Heart left ventricle (tissue), 16 donors: ENCODE measurements at regions not wholly inside any gene's neighbourhood (a gene's known extent, or its start where the extent isn't known, plus 50 kb on each side); places are given as distances from the start of the nearest gene placed in this dataset.

ENCODE experiments used
- ATAC-seq, 4 donors: fragments of 200-7000 bp; cut with Tn5 transposase; one replicate each; pipeline ENCODE4 v1.9.1; 2020 to 2022; ENCODE audit warnings: moderate library complexity in 4 of 4, mild to moderate bottlenecking in 3 of 4, moderate number of reproducible peaks in 1 of 4
- DNase-seq, 5 donors: peaks; one replicate each; pipeline ENCODE4 v3.0.0-alpha.2; 2020
- H3K27ac ChIP-seq, 12 donors: fragments of 200-600 bp; sonication (generic) in 4 of 12; one replicate each; pipeline versions ENCODE4 v1.5.0 to v1.8.0; 2016 to 2022; ENCODE audit warnings: mild to moderate bottlenecking in 2 of 12
- H3K27me3 ChIP-seq, 9 donors: fragments of 200-600 bp; sonication (generic) in 2 of 9; one replicate each; pipeline versions ENCODE4 v1.5.1 to v1.8.0; 2016 to 2022; ENCODE audit warnings: mild to moderate bottlenecking in 3 of 9
- H3K36me3 ChIP-seq, 9 donors: fragments of 200-600 bp; sonication (generic) in 2 of 9; one replicate each; pipeline versions ENCODE4 v1.5.0 to v1.8.0; 2018 to 2022; ENCODE audit warnings: mild to moderate bottlenecking in 2 of 9
- H3K4me1 ChIP-seq, 12 donors: fragments of 200-600 bp; sonication (generic) in 4 of 12; one replicate each; pipeline versions ENCODE4 v1.5.0 to v1.8.0; 2016 to 2022; ENCODE audit warnings: mild to moderate bottlenecking in 3 of 12
- H3K4me3 ChIP-seq, 12 donors: fragments of 200-600 bp; sonication (generic) in 4 of 12; one replicate each; pipeline versions ENCODE4 v1.5.0 to v1.8.0; 2017 to 2022; ENCODE audit warnings: mild to moderate bottlenecking in 9 of 12, moderate library complexity in 4 of 12
- H3K9me3 ChIP-seq, 12 donors: fragments of 200-600 bp; sonication (generic) in 4 of 12; one replicate each; pipeline versions ENCODE4 v1.5.0 to v1.8.0; 2016 to 2022; ENCODE audit warnings: mild to moderate bottlenecking in 1 of 12
- CTCF ChIP-seq, 12 donors: fragments of 200-600 bp; sonication (generic) in 4 of 12; IDR thresholded peaks; one replicate each; pipeline versions ENCODE4 v1.5.0 to v1.8.0; 2018 to 2022; ENCODE audit warnings: antibody characterized with exemption in 12 of 12, mild to moderate bottlenecking in 5 of 12
- POLR2A ChIP-seq, 2 donors: fragments of 450-650 bp; IDR thresholded peaks; one replicate each; pipeline ENCODE4 v1.6.1; 2017; ENCODE audit warnings: antibody characterized with exemption in 2 of 2, mild to moderate bottlenecking in 2 of 2, moderate library complexity in 2 of 2
- WGBS, 4 donors: extraction: QIAGEN DNeasy Blood & Tissue Kit in 2 of 4; methylation state at CpG; one replicate each; pipeline versions ENCODE4 v1.1.5 to v1.1.7; 2013 to 2018; 5-methylcytosine and 5-hydroxymethylcytosine counted together
- intact Hi-C, 10 donors: fragments of 100-400 bp; cut with DNase I; formaldehyde crosslinking; loops; one replicate each; pipeline versions ENCODE4 v1.11.1 to v1.14.2; 2022
- donor health status: ischemic (EF 13 %, LVEDD 7.1; RV severe dilation, severe dysfunction).
- donor health status: healthy with polysubstance abuse.
- donor health status: DM: no; HTN: yes; CAD: no.
- donor health status: DM: no; HTN: no; CAD: no.
- donor health status: ischemic (EF 25% LVEDD 6.9; RV normal size, moderate dysfunction).
- donor health status: ischemic (EF 25% LVEDD 5.7; RV mildly dilated, moderate dysfunction).
- donor health status: healthy.
- donor health status: DM: yes; HTN: yes; CAD: no.
- donor health status: ischemic (EF 35%, LVEDD 5.7; RV mildly dilated, moderate dysfunction).
- donor health status: nonischemic (EF 11% LVEDD 7.7; RV severe dilation, severe dysfunction).
- donor health status: DM: yes; HTN: yes; CAD: no.
- donor health status: PGD.
- donor health status: ischemic (EF 29% LVEDD 5.4; RV normal size, mild dysfunction).
- donor health status: nonischemic (EF 23%, LVEDD 6.1; RV moderate dilation, normal function).

GRCh38 chr12:9388379-9388778 is 180.2 kb upstream of the PZP start:
- TF ChIP-seq POLR2A (IDR thresholded peaks at IDR 0.05) (no peak), CTCF (IDR thresholded peaks at IDR 0.05) (no peak)
- intact Hi-C loops, result no loop called here
- Histone ChIP-seq H3K27me3 (no peaks in the 10 kb centered on the region), H3K27ac (no peak overlapping the region), H3K4me3 (no peak overlapping the region), H3K9me3 (no peaks in the 10 kb centered on the region), H3K36me3 (no peaks in the 10 kb centered on the region), H3K4me1 (peaks cover 0 to 9% (median 0%) of the 10 kb centered on the region in 12 donors)
- ATAC-seq (no peak), DNase-seq (no peak)
- WGBS, 4 donors, result 80 to 87% (median 83%) methylated on average over 8 of the region's 8 CpGs

DNA sequence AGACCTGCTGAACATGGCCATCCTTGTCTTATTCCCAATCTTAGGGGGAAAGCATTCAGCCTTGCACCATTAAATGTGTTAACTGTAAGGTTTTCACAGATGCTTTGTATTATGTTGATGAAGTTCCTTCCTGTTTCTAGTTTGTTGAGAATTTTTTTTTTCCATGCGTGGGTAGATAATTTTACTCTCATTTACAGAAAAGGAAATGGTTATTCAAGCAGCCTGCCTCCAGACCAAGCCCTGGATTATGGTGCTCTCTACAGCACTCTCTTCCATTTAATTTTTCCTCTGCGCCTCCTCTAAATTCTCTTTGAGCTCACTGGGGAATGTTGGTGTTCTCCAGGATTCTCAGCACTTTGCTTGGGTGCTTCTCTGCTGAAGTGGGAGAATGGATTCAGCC is 179.3 kb upstream of the PZP start:
- H3K36me3 ChIP-seq, result no peaks in the 10 kb centered on the region
- 44 to 62% (median 54%) methylated on average over 2 of the region's 2 CpGs for WGBS, 4 donors
- H3K27me3 ChIP-seq, result no peaks in the 10 kb centered on the region
- peak overlapping the region in 3 of 12 donors; percentile 18 to 28 (median 19) for H3K27ac ChIP-seq
- peaks cover 0 to 9% (median 0%) of the 10 kb centered on the region in 12 donors for H3K4me1 ChIP-seq
- intact Hi-C loops, result no loop called here
- ATAC-seq (peak in 1 of 4 donors; percentile 61), DNase-seq (no peak)
- TF ChIP-seq POLR2A (IDR thresholded peaks at IDR 0.05) (no peak), CTCF (IDR thresholded peaks at IDR 0.05) (no peak)
- no peaks in the 10 kb centered on the region for H3K9me3 ChIP-seq
- H3K4me3 ChIP-seq, result no peak overlapping the region

GRCh38 chr12:9383585-9383984 is 175.4 kb upstream of the PZP start:
- Histone ChIP-seq H3K36me3 (no peaks in the 10 kb centered on the region), H3K27ac (no peak overlapping the region), H3K27me3 (no peaks in the 10 kb centered on the region), H3K4me3 (no peak overlapping the region), H3K4me1 (peaks cover 0 to 9% (median 0%) of the 10 kb centered on the region in 12 donors), H3K9me3 (no peaks in the 10 kb centered on the region)
- intact Hi-C loops, result no loop called here
- no peak for DNase-seq
- TF ChIP-seq CTCF (IDR thresholded peaks at IDR 0.05) (no peak), POLR2A (IDR thresholded peaks at IDR 0.05) (no peak)
- no peak for ATAC-seq
- 61 to 75% (median 66%) methylated on average over 4 of the region's 4 CpGs for WGBS, 4 donors

- no peak for DNase-seq
- no peak for TF ChIP-seq CTCF (IDR thresholded peaks at IDR 0.05)
- no peak for TF ChIP-seq POLR2A (IDR thresholded peaks at IDR 0.05)
- no peak overlapping the region for H3K4me3 ChIP-seq
- H3K27ac ChIP-seq, result no peak overlapping the region
- peaks cover 0 to 3% (median 0%) of the 10 kb centered on the region in 9 donors for H3K27me3 ChIP-seq
- no peaks in the 10 kb centered on the region for H3K36me3 ChIP-seq
- H3K9me3 ChIP-seq, result no peaks in the 10 kb centered on the region
- no peak for ATAC-seq
- WGBS, 4 donors, result 86 to 94% (median 88%) methylated on average over 2 of the region's 2 CpGs
- H3K4me1 ChIP-seq, result no peaks in the 10 kb centered on the region
- intact Hi-C loops, result no loop called here
Measured at GRCh38 chr12:9381619-9382018, 173.4 kb upstream of the PZP start.
